AG10803 (cell line): ENCODE measurements at regions not wholly inside any gene's neighbourhood (a gene's known extent, or its start where the extent isn't known, plus 50 kb on each side); places are given as distances from the start of the nearest gene placed in this dataset.

ENCODE experiments used
- DNase-seq: peaks from one replicate; pipeline ENCODE4 v3.0.0; 2010; ENCODE audit warnings: low read depth
- H3K4me3 ChIP-seq: 2 replicates; pipeline ENCODE4 v1.5.1; 2011; ENCODE audit warnings: mild to moderate bottlenecking, low read length, control low read depth
- TF ChIP-seq, protein P1 (sequence below): conservative IDR thresholded peaks from 2 replicates; pipeline ENCODE4 v1.5.1; 2011; ENCODE audit warnings: mild to moderate bottlenecking, low read length, control low read depth, inconsistent platforms

DNA sequence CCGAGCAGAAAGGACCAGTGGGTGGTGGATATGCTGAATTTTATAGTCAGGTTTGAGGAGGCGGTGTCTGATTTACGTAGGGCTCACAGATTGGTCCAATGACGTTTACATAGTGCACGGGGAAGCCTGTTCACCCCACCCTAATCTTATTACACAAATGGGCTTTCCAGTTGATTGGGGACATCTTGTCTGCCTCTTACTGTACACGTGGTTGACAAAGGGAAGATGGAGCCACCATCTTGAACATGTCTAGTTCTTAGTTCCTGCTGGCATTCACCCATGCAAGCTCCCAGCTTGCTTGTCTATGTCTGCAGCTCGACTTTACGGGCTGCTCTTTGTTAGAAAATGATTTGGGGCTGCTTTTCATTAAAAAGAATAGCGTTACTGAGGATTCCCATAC lies 332.0 kb upstream of the SLCO3A1 start:
- TF ChIP-seq, protein P1, sequence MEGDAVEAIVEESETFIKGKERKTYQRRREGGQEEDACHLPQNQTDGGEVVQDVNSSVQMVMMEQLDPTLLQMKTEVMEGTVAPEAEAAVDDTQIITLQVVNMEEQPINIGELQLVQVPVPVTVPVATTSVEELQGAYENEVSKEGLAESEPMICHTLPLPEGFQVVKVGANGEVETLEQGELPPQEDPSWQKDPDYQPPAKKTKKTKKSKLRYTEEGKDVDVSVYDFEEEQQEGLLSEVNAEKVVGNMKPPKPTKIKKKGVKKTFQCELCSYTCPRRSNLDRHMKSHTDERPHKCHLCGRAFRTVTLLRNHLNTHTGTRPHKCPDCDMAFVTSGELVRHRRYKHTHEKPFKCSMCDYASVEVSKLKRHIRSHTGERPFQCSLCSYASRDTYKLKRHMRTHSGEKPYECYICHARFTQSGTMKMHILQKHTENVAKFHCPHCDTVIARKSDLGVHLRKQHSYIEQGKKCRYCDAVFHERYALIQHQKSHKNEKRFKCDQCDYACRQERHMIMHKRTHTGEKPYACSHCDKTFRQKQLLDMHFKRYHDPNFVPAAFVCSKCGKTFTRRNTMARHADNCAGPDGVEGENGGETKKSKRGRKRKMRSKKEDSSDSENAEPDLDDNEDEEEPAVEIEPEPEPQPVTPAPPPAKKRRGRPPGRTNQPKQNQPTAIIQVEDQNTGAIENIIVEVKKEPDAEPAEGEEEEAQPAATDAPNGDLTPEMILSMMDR, result no peak
- no peak for DNase-seq
- H3K4me3 ChIP-seq, result no peak overlapping the region

DNA sequence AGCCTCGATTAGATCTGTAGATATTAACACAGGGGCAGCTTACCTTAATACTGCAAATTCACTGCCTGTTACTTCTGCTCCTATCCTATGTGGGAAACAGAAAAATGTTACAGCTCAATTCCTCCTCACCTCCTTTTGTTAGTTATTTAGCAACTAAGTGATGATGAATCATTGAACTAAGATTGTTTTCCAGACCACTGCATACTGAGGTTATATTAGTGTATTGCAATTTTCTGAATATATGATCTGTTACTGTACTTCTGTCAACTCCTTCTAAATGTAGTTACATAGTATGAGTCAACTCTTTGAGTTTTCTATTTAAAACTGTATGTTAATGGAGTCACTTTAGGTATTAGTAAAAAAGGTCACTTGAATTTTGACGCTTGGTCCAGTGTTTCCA lies 331.5 kb upstream of the SLCO3A1 start:
- H3K4me3 ChIP-seq, result no peak overlapping the region
- DNase-seq, result peak; percentile 82
- TF ChIP-seq, protein P1, result no peak

DNA sequence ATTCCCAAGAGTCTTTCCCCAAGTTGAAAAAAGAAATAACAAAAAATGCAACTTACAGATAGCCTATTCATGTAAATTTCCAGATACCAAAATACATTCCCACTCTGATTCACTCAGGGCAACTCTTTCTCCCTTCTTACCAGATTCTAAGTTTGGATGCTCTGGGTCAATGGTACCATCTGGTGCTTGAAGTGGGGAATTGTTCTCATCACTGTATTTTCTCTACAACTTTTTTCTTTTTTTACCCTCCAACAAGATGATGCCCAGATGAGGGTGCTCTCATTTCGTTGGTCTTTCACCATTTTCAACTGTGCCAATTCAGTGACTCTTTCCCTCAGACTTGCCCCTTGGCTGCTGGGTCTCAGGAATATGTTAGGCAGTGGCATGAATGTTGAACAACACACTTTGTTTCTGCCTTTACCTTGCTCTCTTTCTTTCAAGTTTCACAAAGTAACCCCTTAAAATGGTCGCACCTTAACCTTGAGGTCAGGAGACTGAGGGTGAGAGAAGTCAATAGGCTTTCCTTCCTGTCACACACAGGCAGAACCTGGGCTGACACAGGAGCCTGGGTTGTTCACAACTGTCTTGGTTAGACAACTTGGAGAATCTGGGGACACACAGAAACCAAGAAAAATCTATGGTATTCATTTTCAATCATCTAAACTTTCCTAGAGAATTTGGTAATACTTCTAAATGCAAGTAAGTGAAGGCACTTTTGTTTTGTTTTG lies 330.7 kb upstream of the SLCO3A1 start:
- TF ChIP-seq, protein P1, result peak; percentile 65
- H3K4me3 ChIP-seq, result no peak overlapping the region
- peak; percentile 74 for DNase-seq

DNA sequence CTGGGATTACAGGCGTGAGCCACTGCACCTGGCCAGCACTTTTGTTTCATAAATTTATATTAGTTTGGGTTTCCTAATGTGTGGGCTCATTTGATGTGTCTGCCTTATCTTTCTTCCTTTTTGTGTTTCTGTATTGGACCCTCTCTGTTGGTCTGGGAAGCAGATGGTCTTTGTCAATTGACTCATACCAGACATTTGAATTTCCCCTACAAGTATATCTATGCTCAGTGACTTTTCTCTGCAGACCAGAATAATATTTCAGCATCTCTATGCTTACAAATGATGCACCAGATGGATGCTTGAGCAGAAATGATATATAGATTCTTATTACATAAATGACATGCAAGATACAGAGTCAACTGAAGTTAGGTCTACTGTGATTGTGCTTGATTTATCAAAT lies 329.9 kb upstream of the SLCO3A1 start:
- no peak for DNase-seq
- H3K4me3 ChIP-seq, result no peak overlapping the region
- TF ChIP-seq, protein P1, result no peak

DNA sequence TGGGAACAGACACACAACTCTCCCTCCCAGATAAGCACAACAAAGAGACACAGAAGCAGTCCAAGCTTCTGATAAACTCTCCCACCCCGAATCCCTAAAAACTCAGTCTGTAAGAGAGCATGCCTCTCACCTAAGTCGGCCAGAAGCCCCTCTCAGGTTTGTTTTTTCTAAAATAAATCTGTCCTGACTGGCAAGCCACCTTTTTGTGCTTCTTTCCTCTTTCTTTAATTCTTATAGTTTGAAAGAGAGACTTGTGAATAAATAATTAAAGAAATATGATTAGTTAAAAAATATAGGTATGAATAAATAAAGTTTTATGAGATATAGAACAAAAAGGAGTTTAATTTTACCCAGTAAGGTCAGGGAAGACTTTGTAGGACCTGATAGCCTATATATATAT lies 329.0 kb upstream of the SLCO3A1 start:
- no peak overlapping the region for H3K4me3 ChIP-seq
- TF ChIP-seq, protein P1, result no peak
- DNase-seq, result no peak

DNA sequence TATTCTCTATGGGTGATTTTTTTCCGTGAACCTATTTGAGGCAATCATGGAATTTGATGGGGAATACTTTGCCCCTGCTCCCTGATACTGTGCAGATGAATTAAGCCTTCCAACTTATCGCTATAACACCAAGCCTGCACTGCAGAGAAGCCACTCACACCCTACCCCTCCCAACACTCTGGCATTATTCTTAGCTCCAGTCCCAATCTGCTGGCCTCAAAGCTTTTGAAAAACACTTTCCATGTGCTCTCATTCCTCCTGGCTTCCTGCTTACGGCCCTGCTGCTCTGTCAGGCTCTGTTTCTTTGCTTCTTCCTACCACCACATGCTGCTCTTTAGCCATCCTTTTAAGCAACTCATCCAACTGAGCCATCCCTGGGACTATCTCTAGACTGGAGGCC lies 327.8 kb upstream of the SLCO3A1 start:
- DNase-seq, result no peak
- TF ChIP-seq, protein P1, result no peak
- H3K4me3 ChIP-seq, result no peak overlapping the region

DNA sequence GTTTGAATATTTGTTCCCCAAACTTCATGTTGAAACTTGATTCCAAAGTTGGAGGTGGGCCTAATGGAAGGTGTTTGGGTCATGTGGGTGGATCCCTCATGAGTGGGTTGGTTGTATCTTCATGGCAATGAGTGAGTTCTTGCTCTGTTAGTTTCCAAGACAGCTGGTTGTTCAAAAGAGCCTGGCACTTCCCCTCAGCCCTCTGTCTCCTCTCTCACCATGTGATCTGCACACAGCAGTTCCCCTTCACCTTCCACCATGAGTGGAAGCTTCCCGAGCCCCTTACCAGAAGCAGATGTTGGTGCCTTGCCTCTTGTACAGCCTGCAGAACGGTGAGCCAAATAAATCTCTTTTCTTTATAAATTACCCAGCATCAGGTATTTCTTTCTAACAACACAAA lies 327.1 kb upstream of the SLCO3A1 start:
- no peak overlapping the region for H3K4me3 ChIP-seq

More for the DNA sequence above, 327.1 kb upstream of the SLCO3A1 start:
- TF ChIP-seq, protein P1, result no peak
- no peak for DNase-seq
